H1 (cell line): ENCODE measurements at regions not wholly inside any gene's neighbourhood (a gene's known extent, or its start where the extent isn't known, plus 50 kb on each side); places are given as distances from the start of the nearest gene placed in this dataset.

Source experiments
- CTCF ChIA-PET: fragments of 300-600 bp; sonication (Branson Sonifier 250); formaldehyde crosslinking; loops from one replicate; lab custom pipeline; 2021; ENCODE audit not compliant: partially characterized antibody; lab: Charles Lee
- POLR2A ChIA-PET: fragments of 300-600 bp; sonication (Branson Sonifier 250); formaldehyde crosslinking; loops from one replicate; lab custom pipeline; 2021; ENCODE audit warnings: inconsistent platforms; ENCODE audit not compliant: partially characterized antibody; lab: Charles Lee
- DNase-seq, 2 experiments: peaks; one replicate each; pipeline versions ENCODE4 v3.0.0 to v3.0.0-alpha.2; 2010 to 2022; ENCODE audit warnings: low spot score in 2 of 2, low read depth in 1 of 2, mixed read lengths in 1 of 2
- FAIRE-seq: peaks from 2 replicates; lab custom pipeline; 2011; peaks lifted over from hg19 to GRCh38; lab: Jason Lieb, UNC
- H2AFZ ChIP-seq: 2 replicates; pipeline ENCODE4 v1.8.1; 2012; ENCODE audit warnings: low read length, inconsistent platforms
- H2AK5ac ChIP-seq: 2 replicates; pipeline ENCODE4 v1.6.1; 2013; ENCODE audit warnings: low read depth, low read length
- H2BK120ac ChIP-seq: replicated peaks from 2 replicates; pipeline ENCODE3; 2013; ENCODE audit warnings: low read depth, low read length, inconsistent platforms
- H2BK12ac ChIP-seq: 2 replicates; pipeline ENCODE4 v1.6.1; 2013; ENCODE audit warnings: low read depth, low read length
- H2BK15ac ChIP-seq: 2 replicates; pipeline ENCODE4 v1.6.1; 2013; ENCODE audit warnings: low read length
- H2BK20ac ChIP-seq: 2 replicates; pipeline ENCODE4 v1.6.1; 2013; ENCODE audit warnings: low read length
- H2BK5ac ChIP-seq: 2 replicates; pipeline ENCODE4 v1.6.1; 2013; ENCODE audit warnings: low read depth, low read length
- H3K14ac ChIP-seq: 2 replicates; pipeline ENCODE4 v1.6.1; 2013; ENCODE audit warnings: inconsistent platforms; ENCODE audit not compliant: insufficient read length
- H3K18ac ChIP-seq: 2 replicates; pipeline ENCODE4 v1.6.1; 2013; ENCODE audit warnings: low read length; ENCODE audit errors: extremely low read depth
- H3K23ac ChIP-seq: 2 replicates; pipeline ENCODE4 v1.6.1; 2013; ENCODE audit warnings: inconsistent platforms; ENCODE audit not compliant: insufficient read length
- H3K23me2 ChIP-seq: 2 replicates; pipeline ENCODE4 v1.6.1; 2013; ENCODE audit warnings: low read depth, low read length
- H3K27ac ChIP-seq: 2 replicates; pipeline ENCODE4 v1.6.1; 2011; ENCODE audit warnings: low read depth, low read length, inconsistent platforms
- H3K27me3 ChIP-seq, 4 experiments: replicated peaks in 1 of 4; 1 replicate in 1 of 4; 2 replicates in 3 of 4; pipeline versions ENCODE4 v1.6.1 to v1.8.1; 2011 to 2013; ENCODE audit warnings: low read length in 3 of 4, mild to moderate bottlenecking in 3 of 4, inconsistent platforms in 2 of 4, mixed read lengths in 2 of 4, moderate library complexity in 1 of 4; ENCODE audit not compliant: control insufficient read depth in 3 of 4, insufficient read depth in 3 of 4; ENCODE audit errors: extremely low read depth in 1 of 4
- H3K36me3 ChIP-seq, 4 experiments: 2 replicates each; pipeline versions ENCODE4 v1.6.1 to v1.8.1; 2011 to 2013; ENCODE audit warnings: mild to moderate bottlenecking in 4 of 4, low read length in 3 of 4, moderate library complexity in 2 of 4, control low read depth in 1 of 4, inconsistent platforms in 1 of 4; ENCODE audit not compliant: insufficient read depth in 4 of 4, control insufficient read depth in 2 of 4
- H3K4ac ChIP-seq: replicated peaks from 2 replicates; pipeline ENCODE3; 2013; ENCODE audit warnings: low read length, low read depth, mixed read lengths, inconsistent platforms; ENCODE audit not compliant: insufficient read length
- H3K4me1 ChIP-seq, 4 experiments: replicated peaks in 1 of 4; 1 replicate in 1 of 4; 2 replicates in 3 of 4; pipeline versions ENCODE4 v1.6.1 to v1.8.1; 2011 to 2013; ENCODE audit warnings: low read length in 3 of 4, inconsistent platforms in 2 of 4, mixed read lengths in 1 of 4; ENCODE audit not compliant: insufficient read depth in 4 of 4, control insufficient read depth in 3 of 4
- H3K4me2 ChIP-seq, 2 experiments: 2 replicates each; pipeline versions ENCODE4 v1.6.1 to v1.8.1; 2011 to 2013; ENCODE audit warnings: low read depth in 2 of 2, low read length in 2 of 2, control low read depth in 1 of 2, inconsistent platforms in 1 of 2, mild to moderate bottlenecking in 1 of 2; ENCODE audit not compliant: insufficient read depth in 1 of 2
- H3K4me3 ChIP-seq, 4 experiments: fragments of 200-600, 300-600 bp in 1 of 4; sonication (generic), shearing (Covaris generic), sonication (Bioruptor Twin) in 1 of 4; 2 replicates each; pipeline versions ENCODE4 v1.5.1 to v1.8.1; 2011 to 2016; ENCODE audit warnings: low read length in 4 of 4, low read depth in 3 of 4, control low read depth in 2 of 4, inconsistent platforms in 2 of 4, mild to moderate bottlenecking in 2 of 4, mixed read lengths in 1 of 4, moderate library complexity in 1 of 4; ENCODE audit not compliant: insufficient read depth in 2 of 4; ENCODE audit errors: extremely low read depth in 1 of 4
- H3K56ac ChIP-seq: replicated peaks from 2 replicates; pipeline ENCODE3; 2013; ENCODE audit warnings: low read depth, mild to moderate bottlenecking, mixed read lengths, low read length, inconsistent platforms; ENCODE audit not compliant: insufficient read length
- H3K79me1 ChIP-seq: 2 replicates; pipeline ENCODE4 v1.6.1; 2013; ENCODE audit warnings: low read depth, low read length, control low read depth
- H3K79me2 ChIP-seq, 2 experiments: 2 replicates each; pipeline versions ENCODE4 v1.6.1 to v1.8.1; 2012 to 2013; ENCODE audit warnings: low read length in 2 of 2, mild to moderate bottlenecking in 2 of 2, inconsistent platforms in 1 of 2; ENCODE audit not compliant: insufficient read depth in 2 of 2, control insufficient read depth in 1 of 2
- H3K9ac ChIP-seq, 4 experiments: replicated peaks in 1 of 4; 1 replicate in 1 of 4; 2 replicates in 3 of 4; pipeline versions ENCODE4 v1.6.1 to v1.8.1; 2011 to 2013; ENCODE audit warnings: low read depth in 3 of 4, low read length in 3 of 4, control low read depth in 2 of 4, mild to moderate bottlenecking in 2 of 4, moderate library complexity in 2 of 4, inconsistent platforms in 1 of 4; ENCODE audit errors: extremely low read depth in 1 of 4
- H3K9me3 ChIP-seq, 2 experiments: 2 replicates each; pipeline versions ENCODE4 v1.6.1 to v1.8.1; 2012 to 2013; ENCODE audit warnings: mild to moderate bottlenecking in 2 of 2, moderate library complexity in 2 of 2, control low read depth in 1 of 2, inconsistent platforms in 1 of 2, low read depth in 1 of 2, low read length in 1 of 2, mixed read lengths in 1 of 2; ENCODE audit not compliant: insufficient read depth in 2 of 2
- H4K20me1 ChIP-seq, 2 experiments: replicated peaks in 1 of 2; 2 replicates each; pipeline versions ENCODE3 to v1.8.1; 2011 to 2013; ENCODE audit warnings: inconsistent platforms in 2 of 2, low read length in 2 of 2, mild to moderate bottlenecking in 1 of 2; ENCODE audit not compliant: insufficient read depth in 2 of 2, control insufficient read depth in 1 of 2
- H4K5ac ChIP-seq: 2 replicates; pipeline ENCODE4 v1.6.1; 2013; ENCODE audit warnings: low read length, low read depth, mixed read lengths, inconsistent platforms; ENCODE audit not compliant: insufficient read length
- H4K8ac ChIP-seq: 2 replicates; pipeline ENCODE4 v1.8.0; 2013; ENCODE audit warnings: mild to moderate bottlenecking, moderate library complexity, low read length, inconsistent platforms; ENCODE audit not compliant: insufficient read depth; ENCODE audit errors: extremely low read depth
- H4K91ac ChIP-seq: replicated peaks from 2 replicates; pipeline ENCODE3; 2013; ENCODE audit warnings: low read length, mixed read lengths, inconsistent platforms; ENCODE audit not compliant: insufficient read length
- SIRT6 ChIP-seq: IDR thresholded peaks from one replicate; pipeline ENCODE4 v1.7.1; 2012; ENCODE audit warnings: low read length, inconsistent platforms

DNA sequence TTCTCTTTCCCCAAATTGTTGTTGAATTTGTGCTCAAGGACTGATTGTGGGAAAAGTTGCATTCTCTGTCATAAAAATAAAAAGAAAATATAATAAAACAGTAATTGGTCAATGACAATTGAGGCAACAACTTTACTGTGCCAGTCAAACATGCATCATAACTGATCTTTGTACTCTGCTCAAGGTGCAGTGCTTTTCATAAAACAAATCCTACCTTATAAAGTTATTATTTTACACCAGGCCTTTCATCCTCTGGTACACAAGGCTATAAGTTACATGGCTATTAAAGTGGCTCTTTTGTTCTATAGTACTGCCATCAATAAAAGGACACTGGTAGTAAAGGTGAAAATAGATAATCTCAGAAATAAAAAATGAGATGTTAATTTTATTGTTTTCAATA, 761.9 kb downstream of the SATB2 start:
- no peaks in the 10 kb centered on the region for H3K23me2 ChIP-seq
- POLR2A ChIA-PET: no interaction called here

More for the DNA sequence above, 761.9 kb downstream of the SATB2 start:
- CTCF ChIA-PET: no interaction called here
- no peaks in the 10 kb centered on the region for H3K79me1 ChIP-seq
- no peak overlapping the region for H4K5ac ChIP-seq
- no peak overlapping the region for H2BK15ac ChIP-seq
- no peak overlapping the region for H3K9ac ChIP-seq
- no peak for FAIRE-seq
- no peak overlapping the region for H2AK5ac ChIP-seq
- no peak overlapping the region for H3K23ac ChIP-seq
- no peak overlapping the region for H2BK20ac ChIP-seq
- H3K14ac ChIP-seq: no peak overlapping the region
- no peak overlapping the region for H3K4me2 ChIP-seq
- H3K9me3 ChIP-seq: no peaks in the 10 kb centered on the region
- H4K91ac ChIP-seq: no peak overlapping the region
- no peak overlapping the region for H2BK5ac ChIP-seq
- H4K8ac ChIP-seq: no peak overlapping the region
- no peak for DNase-seq
- H3K4me3 ChIP-seq: no peak overlapping the region
- no peak overlapping the region for H2AFZ ChIP-seq
- H3K27ac ChIP-seq: no peak overlapping the region
- no peaks in the 10 kb centered on the region for H3K27me3 ChIP-seq
- TF ChIP-seq SIRT6: no peak
- H4K20me1 ChIP-seq: no peaks in the 10 kb centered on the region
- no peaks in the 10 kb centered on the region for H3K36me3 ChIP-seq
- H3K56ac ChIP-seq: no peak overlapping the region
- no peaks in the 10 kb centered on the region for H3K4me1 ChIP-seq
- H2BK120ac ChIP-seq: no peak overlapping the region
- H2BK12ac ChIP-seq: no peak overlapping the region
- no peaks in the 10 kb centered on the region for H3K79me2 ChIP-seq
- no peak overlapping the region for H3K4ac ChIP-seq
- H3K18ac ChIP-seq: no peak overlapping the region
